H7 (cell line): ENCODE measurements at regions not wholly inside any gene's neighbourhood (a gene's known extent, or its start where the extent isn't known, plus 50 kb on each side); places are given as distances from the start of the nearest gene placed in this dataset.

Experiments
- DNase-seq: peaks from one replicate; pipeline ENCODE4 v3.0.0; 2012
- H3K27me3 ChIP-seq: 2 replicates; pipeline ENCODE4 v1.6.0; 2011; ENCODE audit warnings: mild to moderate bottlenecking, low read length; ENCODE audit not compliant: control insufficient read depth, insufficient read depth
- H3K36me3 ChIP-seq: replicated peaks from 2 replicates; pipeline ENCODE4 v1.5.1; 2011; ENCODE audit warnings: low read length; ENCODE audit not compliant: control insufficient read depth, insufficient read depth
- H3K4me3 ChIP-seq: 2 replicates; pipeline ENCODE4 v1.5.1; 2011; ENCODE audit warnings: low read depth, mild to moderate bottlenecking, control low read depth, low read length, moderate library complexity; ENCODE audit not compliant: insufficient read depth

DNA sequence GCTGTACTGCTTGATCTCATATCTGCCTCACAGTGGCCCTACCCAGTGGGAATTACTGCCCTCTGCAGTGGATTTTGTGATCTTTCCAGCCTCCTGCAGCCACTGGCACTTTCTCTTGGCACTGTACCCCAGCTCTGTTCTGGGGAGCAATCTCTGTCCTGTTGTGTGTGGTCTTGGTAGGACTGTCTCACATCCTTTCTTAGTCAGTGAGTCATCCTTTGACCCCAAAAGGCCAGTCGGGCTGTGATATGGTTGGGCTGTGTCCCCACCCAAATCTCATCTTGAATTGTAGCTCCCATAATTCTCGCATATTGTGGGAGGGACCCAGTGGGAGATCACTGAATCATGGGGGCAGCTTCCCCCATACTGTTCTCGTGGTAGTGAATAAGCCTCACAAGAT, 133.3 kb upstream of the TPM1 start:
- Histone ChIP-seq H3K27me3 (no peaks in the 10 kb centered on the region), H3K4me3 (no peak overlapping the region), H3K36me3 (no peaks in the 10 kb centered on the region)
- DNase-seq: no peak

DNA sequence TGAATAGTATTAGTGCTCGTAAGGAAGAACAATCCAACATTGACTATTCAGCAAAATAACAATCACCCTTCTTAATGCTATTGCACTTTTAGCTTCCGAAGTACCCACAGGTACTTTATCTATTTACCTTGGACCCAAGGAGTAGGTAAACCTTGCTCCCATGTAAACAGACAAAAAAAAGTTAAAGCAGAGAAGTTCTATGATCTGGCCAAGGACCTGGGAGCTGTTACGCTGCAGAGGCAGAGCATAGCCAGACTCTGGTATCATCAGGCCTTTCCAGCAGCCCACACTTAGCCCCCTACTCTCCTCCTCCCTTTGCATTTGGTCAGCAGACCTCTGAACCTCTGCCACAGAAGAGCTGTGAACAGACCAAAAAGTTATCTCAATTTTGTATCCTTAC, 130.3 kb upstream of the TPM1 start:
- DNase-seq: no peak
- H3K27me3 ChIP-seq: no peaks in the 10 kb centered on the region
- H3K4me3 ChIP-seq: no peak overlapping the region
- no peaks in the 10 kb centered on the region for H3K36me3 ChIP-seq

DNA sequence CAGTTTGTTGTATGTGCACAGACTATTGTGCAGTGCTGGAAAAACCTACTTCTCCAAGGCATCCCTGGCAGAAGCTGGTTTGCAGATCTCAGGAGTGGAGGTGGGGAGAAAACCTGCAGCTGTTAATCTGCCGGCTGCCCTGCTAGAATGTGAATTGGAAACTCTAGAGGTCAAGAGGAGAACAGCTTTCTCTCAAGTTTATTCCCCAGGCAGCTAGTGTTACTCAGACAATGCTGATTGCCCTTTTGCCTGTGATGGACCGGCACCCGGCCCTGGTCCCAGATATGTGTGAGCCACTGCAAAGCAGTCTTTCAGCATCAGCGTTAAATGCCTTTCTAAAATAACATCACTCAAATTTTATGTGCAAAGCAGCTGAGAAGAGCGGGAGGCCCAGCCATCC, 129.7 kb upstream of the TPM1 start:
- peak; percentile 62 for DNase-seq
- no peak overlapping the region for H3K4me3 ChIP-seq
- H3K27me3 ChIP-seq: no peaks in the 10 kb centered on the region
- no peaks in the 10 kb centered on the region for H3K36me3 ChIP-seq

DNA sequence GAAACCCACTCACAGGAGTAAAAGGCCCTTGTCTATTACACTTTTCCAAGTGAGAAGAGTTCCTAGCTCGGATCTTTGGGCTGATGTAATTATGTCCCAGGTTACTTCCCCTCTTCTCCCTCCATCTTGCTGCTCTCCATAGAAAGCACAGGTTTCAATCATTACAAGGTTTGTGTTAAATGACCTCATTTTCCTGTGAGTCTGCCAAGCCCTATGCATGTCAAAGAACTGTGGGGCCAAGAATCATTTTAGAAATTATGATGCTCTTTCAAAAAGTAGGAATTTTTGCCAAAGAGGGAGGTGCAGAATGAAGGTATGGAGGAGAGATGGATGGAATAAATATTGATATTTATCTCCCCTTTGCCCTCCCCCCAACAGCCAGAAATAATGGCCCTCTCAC, 129.3 kb upstream of the TPM1 start:
- H3K27me3 ChIP-seq: no peaks in the 10 kb centered on the region
- no peak overlapping the region for H3K4me3 ChIP-seq
- no peaks in the 10 kb centered on the region for H3K36me3 ChIP-seq
- no peak for DNase-seq

DNA sequence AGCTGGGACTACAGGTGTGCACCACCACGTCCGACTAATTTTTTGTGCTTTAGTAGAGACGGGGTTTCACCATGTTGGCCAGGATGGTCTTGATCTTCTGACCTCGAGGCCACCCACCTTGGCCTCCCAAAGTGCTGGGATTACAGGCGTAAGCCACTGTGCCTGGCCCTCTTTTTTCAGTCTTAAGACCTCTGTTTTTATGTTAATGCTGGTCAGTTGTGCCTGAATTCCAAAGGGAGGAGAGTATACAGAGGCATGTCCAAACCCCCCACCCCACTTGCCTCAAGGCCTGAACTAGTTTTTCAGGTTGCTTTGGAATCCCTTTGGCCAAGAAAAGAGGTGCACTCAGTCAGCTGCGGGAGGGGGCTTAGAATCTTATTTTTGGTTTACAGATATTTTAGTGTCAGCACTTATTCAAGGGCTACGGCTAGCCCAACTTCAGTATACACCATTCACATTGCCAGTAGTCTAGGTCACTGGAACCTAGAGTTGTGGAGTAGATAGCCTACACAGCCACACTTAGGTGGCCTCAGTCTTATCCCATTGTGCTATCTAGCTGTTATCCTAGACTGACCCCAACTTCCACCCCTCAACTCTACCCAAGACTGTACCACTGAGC, 128.0 kb upstream of the TPM1 start:
- DNase-seq: no peak
- no peak overlapping the region for H3K4me3 ChIP-seq
- H3K27me3 ChIP-seq: no peaks in the 10 kb centered on the region
- H3K36me3 ChIP-seq: no peaks in the 10 kb centered on the region

DNA sequence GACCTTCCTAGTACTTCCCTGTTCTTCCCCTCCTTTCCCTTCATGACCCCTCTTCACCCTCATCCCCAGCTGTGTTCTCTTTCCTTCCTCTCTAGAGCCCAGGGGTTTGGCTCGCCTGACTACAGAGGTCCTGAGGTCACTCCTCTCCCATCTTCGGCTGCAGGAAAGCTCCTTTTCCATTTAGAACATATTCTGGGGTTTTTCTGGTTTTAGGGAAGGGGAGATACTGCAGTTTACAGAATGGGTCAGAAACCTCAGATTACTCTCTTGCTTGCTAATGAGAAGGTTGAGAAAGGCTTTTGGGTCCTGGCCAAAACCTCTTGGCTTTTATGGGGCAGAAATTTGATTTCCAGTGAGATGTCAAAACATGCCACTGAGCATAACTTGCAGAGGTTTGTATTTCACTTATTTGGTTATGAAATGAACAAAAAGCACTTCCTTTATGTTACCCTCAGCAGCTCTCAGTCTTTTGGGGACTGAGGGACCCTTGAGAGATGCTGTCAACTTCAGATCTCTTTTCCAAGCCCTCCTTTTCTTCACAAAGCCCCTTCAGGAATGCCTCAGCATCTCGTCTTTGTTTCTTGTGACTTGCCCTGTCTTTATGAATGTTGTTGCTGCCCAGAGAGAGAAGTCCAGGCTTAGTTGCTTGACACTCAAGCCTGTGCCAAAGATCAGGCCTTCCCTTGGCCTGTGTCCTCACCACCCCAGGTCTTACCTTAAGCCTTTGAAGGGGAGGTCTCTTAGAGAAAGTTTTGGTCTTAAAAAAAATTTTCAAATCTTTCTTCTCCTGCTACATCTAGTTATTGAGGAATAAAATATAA, 121.7 kb upstream of the TPM1 start:
- H3K36me3 ChIP-seq: no peaks in the 10 kb centered on the region
- no peak overlapping the region for H3K4me3 ChIP-seq
- no peak for DNase-seq
- H3K27me3 ChIP-seq: no peaks in the 10 kb centered on the region

DNA sequence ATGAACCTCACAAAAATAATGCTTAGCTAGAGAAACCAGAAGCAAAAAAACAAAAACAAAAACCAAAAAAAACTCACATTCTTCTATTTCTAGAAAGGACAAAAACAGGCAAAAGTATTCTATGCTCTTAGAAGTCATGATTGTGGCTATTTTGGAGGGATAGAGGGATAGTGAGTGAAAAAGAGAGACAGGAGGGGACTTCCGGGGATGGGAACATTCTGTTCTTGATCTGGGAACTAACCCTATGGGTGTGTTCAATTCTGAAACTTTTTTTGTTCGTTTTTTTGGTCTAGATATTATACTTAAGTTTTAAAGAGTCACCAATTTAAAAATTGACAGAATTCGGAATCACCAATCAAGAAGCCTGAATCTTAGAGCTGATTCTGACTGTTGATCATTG, 120.0 kb upstream of the TPM1 start:
- Histone ChIP-seq H3K36me3 (no peaks in the 10 kb centered on the region), H3K4me3 (no peak overlapping the region), H3K27me3 (no peaks in the 10 kb centered on the region)
- DNase-seq: no peak

DNA sequence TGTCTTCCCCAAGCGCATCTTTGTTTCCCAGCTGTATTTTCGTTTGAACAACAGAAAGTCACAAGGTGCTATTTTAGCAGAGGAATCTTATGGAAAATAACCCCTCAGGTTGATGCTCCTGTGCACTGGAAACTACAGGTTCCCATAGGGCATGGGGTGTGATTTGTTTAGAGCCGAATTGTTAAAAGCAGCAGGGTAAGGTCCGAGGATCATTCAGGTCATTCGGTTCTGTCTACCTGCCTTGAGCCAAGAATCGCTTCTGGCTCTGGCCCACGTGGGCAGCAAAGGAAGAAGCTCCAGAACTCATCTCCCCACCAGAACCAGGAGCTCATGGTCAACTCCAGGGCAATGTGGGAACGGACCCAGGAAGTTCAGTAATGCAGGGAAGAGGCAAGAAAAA, 116.7 kb upstream of the TPM1 start:
- no peaks in the 10 kb centered on the region for H3K36me3 ChIP-seq
- no peak overlapping the region for H3K4me3 ChIP-seq
- H3K27me3 ChIP-seq: no peaks in the 10 kb centered on the region
- no peak for DNase-seq

DNA sequence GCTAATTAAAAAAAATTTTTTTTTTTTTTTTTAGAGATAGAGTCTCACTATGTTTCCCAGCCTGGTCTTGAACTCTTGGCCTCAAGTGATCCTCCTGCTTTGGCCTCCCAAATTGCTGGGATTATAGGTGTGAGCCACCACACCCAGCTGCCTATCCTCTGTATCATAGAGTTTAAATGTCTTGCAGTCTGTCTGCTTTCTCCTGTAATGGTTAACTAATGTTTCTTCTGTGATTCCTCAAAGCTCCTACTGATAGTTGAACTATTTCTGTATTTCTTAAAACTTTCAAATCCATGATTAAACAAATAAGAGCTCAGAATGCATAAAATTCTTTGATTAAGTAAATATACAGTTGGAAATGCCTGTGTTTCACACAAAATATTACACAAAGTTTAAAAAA, 115.4 kb upstream of the TPM1 start:
- no peak for DNase-seq
- Histone ChIP-seq H3K4me3 (no peak overlapping the region), H3K36me3 (no peaks in the 10 kb centered on the region), H3K27me3 (no peaks in the 10 kb centered on the region)

DNA sequence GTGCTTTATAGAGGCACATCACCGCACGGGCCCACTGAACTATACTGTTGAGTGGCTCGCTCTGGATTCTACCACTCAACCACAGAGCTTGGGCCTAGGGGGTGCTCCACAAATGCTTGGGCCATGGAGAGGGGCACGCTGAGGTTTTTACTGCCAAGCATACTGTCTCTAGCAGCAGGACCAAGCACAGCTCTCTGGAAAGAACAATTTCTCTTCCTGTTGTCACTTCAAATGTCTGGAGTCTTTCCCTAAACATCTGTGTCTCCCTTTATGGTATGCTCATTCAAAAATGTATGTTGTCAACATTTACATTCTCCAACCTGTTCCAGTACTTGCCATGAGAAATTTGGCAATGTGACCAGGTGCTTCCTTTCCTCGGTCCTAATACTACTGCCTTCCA, 114.7 kb upstream of the TPM1 start:
- DNase-seq: no peak
- H3K36me3 ChIP-seq: no peaks in the 10 kb centered on the region
- no peak overlapping the region for H3K4me3 ChIP-seq
- no peaks in the 10 kb centered on the region for H3K27me3 ChIP-seq

DNA sequence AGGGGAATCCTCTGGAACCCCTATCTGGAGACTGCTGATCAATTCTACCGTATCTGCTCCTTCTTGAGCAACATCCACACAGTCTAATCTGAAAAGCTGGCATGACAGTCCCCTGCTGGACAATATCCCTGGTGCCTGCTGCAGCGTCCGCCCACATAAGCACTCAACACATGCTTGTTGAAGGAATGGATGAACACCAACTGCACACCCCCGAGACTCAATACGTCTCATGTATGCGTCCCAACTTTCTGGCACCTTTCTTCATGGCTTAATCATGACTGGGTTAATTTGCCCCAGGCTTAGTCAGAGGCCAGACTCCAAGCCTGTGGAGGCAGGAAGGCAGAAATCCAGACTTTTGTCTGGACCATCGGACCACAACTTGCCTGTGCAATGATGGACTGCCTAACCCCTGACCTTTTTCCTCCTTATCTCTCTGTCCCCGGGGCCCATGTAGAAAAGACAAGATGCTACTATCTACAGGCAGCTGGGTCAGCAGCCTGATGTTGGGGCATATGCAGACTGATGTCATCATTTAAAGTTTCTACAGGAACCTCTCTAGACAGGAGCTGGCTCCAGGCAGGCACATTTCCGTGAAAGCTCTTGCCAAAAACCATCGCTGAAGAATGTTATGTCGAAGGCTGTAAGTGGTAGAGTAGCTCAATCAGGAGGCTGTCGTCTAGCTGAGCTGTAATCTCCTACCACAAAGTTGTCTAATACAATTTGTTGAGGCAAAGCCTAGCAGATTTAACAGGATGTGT, 114.1 kb upstream of the TPM1 start:
- Histone ChIP-seq H3K36me3 (no peaks in the 10 kb centered on the region), H3K27me3 (no peaks in the 10 kb centered on the region), H3K4me3 (no peak overlapping the region)
- no peak for DNase-seq

DNA sequence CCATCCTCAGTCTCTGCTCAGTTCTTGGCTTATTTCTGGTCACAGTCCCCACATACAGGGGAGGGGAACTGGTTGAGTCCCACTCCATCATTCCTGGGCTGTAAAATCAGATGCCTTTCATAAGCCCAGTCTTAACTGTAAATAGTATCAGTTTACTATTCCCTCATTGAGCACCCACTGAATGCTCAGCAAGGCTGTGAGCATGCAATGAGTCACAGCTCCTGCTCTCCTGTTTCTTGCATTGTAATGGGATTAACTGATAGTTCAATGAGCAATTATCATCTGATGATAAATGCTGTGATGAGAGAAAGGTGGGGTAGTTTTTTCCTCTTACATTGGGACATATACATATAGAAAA, 113.6 kb upstream of the TPM1 start:
- no peak for DNase-seq
- no peaks in the 10 kb centered on the region for H3K36me3 ChIP-seq
- H3K27me3 ChIP-seq: no peaks in the 10 kb centered on the region
- H3K4me3 ChIP-seq: no peak overlapping the region

DNA sequence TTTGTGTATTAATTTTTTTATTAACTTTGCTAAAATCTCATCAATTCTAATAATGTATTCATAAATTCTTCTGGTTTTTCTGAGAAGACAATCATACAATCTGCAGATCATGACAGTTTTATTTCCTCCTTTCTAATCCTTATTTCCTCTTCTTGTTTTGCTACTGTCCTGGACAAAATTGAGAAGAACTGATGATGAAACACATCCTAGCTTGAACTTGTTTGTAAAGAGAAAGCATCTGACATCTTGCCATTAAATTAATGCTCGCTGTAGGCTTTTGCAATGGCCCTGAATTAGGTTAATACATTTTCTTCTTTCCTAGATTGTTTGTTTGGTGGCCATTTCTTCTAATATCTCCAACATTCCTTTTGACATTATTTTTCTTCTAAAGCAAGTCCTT, 110.9 kb upstream of the TPM1 start:
- Histone ChIP-seq H3K36me3 (no peaks in the 10 kb centered on the region), H3K4me3 (no peak overlapping the region), H3K27me3 (no peaks in the 10 kb centered on the region)
- no peak for DNase-seq

DNA sequence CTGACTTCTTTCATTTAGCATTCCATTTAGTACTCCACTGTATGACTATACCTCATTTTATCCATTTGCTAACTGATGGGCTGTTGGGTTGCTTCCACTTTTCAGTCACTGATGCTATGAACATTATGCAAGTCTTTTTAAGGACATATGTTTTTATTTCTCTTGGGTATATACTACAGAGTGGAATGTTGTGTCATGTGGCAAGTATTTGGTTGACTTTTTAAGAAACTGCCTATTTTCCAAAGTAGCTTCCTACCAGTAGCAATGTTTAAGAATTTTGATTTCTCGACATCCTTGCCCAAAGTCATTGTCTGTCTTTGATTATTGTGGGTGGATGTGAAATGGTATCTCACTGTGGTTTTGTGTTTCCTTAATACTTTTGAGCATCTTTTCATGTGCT, 110.1 kb upstream of the TPM1 start:
- no peaks in the 10 kb centered on the region for H3K36me3 ChIP-seq
- H3K4me3 ChIP-seq: no peak overlapping the region
- no peaks in the 10 kb centered on the region for H3K27me3 ChIP-seq
- no peak for DNase-seq

DNA sequence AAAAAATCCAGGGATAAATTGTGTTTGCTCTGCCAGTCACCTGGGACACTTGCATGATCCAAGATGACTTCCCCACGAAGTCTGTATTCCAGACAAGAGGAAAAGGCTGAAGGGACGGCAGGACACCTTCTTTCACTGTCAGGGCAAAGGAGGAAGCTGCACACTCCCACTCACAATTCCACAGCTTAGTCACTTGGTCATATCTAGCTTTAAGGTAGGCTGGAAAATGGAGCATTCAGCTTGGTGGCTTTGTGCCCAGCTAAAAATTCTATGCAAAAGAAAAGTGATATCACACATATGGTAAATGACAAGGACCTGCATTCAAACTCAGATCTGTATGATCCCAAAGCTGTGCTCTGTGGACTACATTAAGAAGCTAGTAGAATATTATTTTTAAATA, 109.2 kb upstream of the TPM1 start:
- no peak for DNase-seq
- Histone ChIP-seq H3K4me3 (no peak overlapping the region), H3K36me3 (no peaks in the 10 kb centered on the region), H3K27me3 (no peaks in the 10 kb centered on the region)
